ENCODE measurements at regions not wholly inside any gene's neighbourhood (a gene's known extent, or its start where the extent isn't known, plus 50 kb on each side); places are given as distances from the start of the nearest gene placed in this dataset.
A peak's percentile ranks its signal among the peaks of the same experiment; 100 is the strongest.

- Histone ChIP-seq H2AK9ac (replicated peaks; ENCODE audit: low read depth, low read length, poor library complexity) (no peak overlapping the region), H3K23ac (ENCODE audit: low read depth, low read length) (peak overlapping the region; percentile 77; the same call in 1 of the 2 replicates), H4K20me1 (ENCODE audit: insufficient read depth, low read length) (no peaks in the 10 kb centered on the region), H3K27me3 (ENCODE audit: control insufficient read depth, insufficient read depth, low read length) (no peaks in the 10 kb centered on the region), H3K4me1 (ENCODE audit: control insufficient read depth, insufficient read depth, low read length) (peaks cover 27% of the 10 kb centered on the region), H4K5ac (ENCODE audit: low read depth, low read length) (peak overlapping the region; percentile 98; the same call in 1 of the 2 replicates), H2BK20ac (ENCODE audit: low read depth, low read length) (peak overlapping the region; percentile 93), H4K8ac (ENCODE audit: low read depth in 2 of 2, low read length in 2 of 2) (peak overlapping the region; percentile 94 to 99), H2BK5ac (ENCODE audit: low read depth, low read length, poor library complexity, severe bottlenecking) (peak overlapping the region; percentile 98), H3K9me3 (ENCODE audit: control insufficient read depth, insufficient read depth, low read length) (peaks cover 5% of the 10 kb centered on the region), H3K79me1 (ENCODE audit: low read depth in 1 of 2, low read length in 2 of 2) (peaks cover 4 to 15% of the 10 kb centered on the region in 2 experiments; a peak in 3 of 4 replicates), H3K4ac (ENCODE audit: low read depth, low read length) (peak overlapping the region; percentile 83; the same call in 1 of the 2 replicates), H3K36me3 (ENCODE audit: control insufficient read depth, insufficient read depth, low read length) (no peaks in the 10 kb centered on the region), H3K14ac (replicated peaks; ENCODE audit: low read depth, low read length) (peak overlapping the region; percentile 69), H2BK15ac (ENCODE audit: low read depth, low read length) (peak overlapping the region; percentile 90; the same call in 2 of the 3 replicates), H3K27ac (ENCODE audit: insufficient read depth, low read length) (peak overlapping the region; percentile 80), H3K9ac (ENCODE audit: low read depth, low read length) (no peak overlapping the region), H4K91ac (ENCODE audit: insufficient read depth, low read depth, low read length) (peak overlapping the region; percentile 93), H3K18ac (ENCODE audit: low read depth, low read length) (peak overlapping the region; percentile 97; the same call in 1 of the 2 replicates), H3K4me2 (ENCODE audit: low read depth, low read length) (no peak overlapping the region), H2AFZ (replicated peaks; ENCODE audit: low read length, poor library complexity) (no peak overlapping the region), H2BK120ac (ENCODE audit: low read depth, low read length) (peak overlapping the region; percentile 93), H2AK5ac (ENCODE audit: low read depth, low read length) (peak overlapping the region; percentile 90), H3K56ac (ENCODE audit: extremely low read depth, insufficient read depth, low read length) (peak overlapping the region; percentile 58; the same call in 1 of the 2 replicates), H3K9me1 (ENCODE audit: insufficient read depth, low read length) (peaks cover 20% of the 10 kb centered on the region), H3K4me3 (ENCODE audit: insufficient read depth, low read depth, low read length) (no peak overlapping the region)
- peak; percentile 47 for ATAC-seq (ENCODE audit: low read depth)
- CTCF ChIA-PET, result interaction anchor here (0.6 to 1.8 kb wide), 4 partner anchors 12 to 106 kb away, joined by 3 to 8 read pairs (median 4); no protein-coding TSS in a partner anchor
- POLR2A ChIA-PET (ENCODE audit: unreplicated experiment), result interaction anchor here (0.6 to 0.8 kb wide), 2 partner anchors 12 to 276 kb away, joined by 3 read pairs; no protein-coding TSS in a partner anchor
- intact Hi-C loops (cut with micrococcal nuclease) (no loop called here), in situ Hi-C loops (cut with MboI; ENCODE audit: low sequenced_read_pairs) (loop anchor here (25.0 kb wide), 1 partner anchor 435 kb away; no protein-coding TSS in a partner anchor), dilution Hi-C loops (cut with HindIII; ENCODE audit: low sequenced_read_pairs, unreplicated experiment) (no loop called here)
- TF ChIP-seq FOS (IDR thresholded peaks at IDR 0.05; ENCODE audit: low read depth, low read length), result peak; percentile 66; the same call in 1 of the 2 replicates
- TF ChIP-seq CEBPB (IDR thresholded peaks at IDR 0.05; ENCODE audit: low read depth, low read length), result no peak
- peak; percentile 30; the same call in 1 of the 2 replicates for TF ChIP-seq MAFK (IDR thresholded peaks at IDR 0.05; ENCODE audit: low read depth, low read length)
- peak; percentile 82 for DNase-seq
- WGBS, 2 experiments (ENCODE audit: extremely low coverage in 2 of 2, insufficient read length in 1 of 2), result no CpG with 5 or more reads among the region's 1 CpG
- no TSS peak for BruUV-seq (replicated peaks)
Measured at GRCh38 chr3:16072420-16073110, 101.9 kb upstream of the GALNT15 start.

Measured in IMR-90 (cell line).